OCI-LY1 (cell line): ENCODE measurements at regions not wholly inside any gene's neighbourhood (a gene's known extent, or its start where the extent isn't known, plus 50 kb on each side); places are given as distances from the start of the nearest gene placed in this dataset.

Source experiments
- H2AFZ ChIP-seq: fragments of 200-600 bp; sonication (generic), shearing (Covaris generic); 2 replicates; pipeline ENCODE4 v1.6.0; 2014; ENCODE audit warnings: antibody characterized with exemption, mild to moderate bottlenecking, low read length
- H3F3A ChIP-seq: fragments of 200-600 bp; sonication (generic), shearing (Covaris generic); 2 replicates; pipeline ENCODE4 v1.6.0; 2014; ENCODE audit warnings: mild to moderate bottlenecking, antibody characterized with exemption, low read length, moderate library complexity; ENCODE audit not compliant: insufficient read depth
- H3K27ac ChIP-seq: fragments of 200-600 bp; sonication (generic); 2 replicates; pipeline ENCODE4 v1.5.1; 2014; ENCODE audit warnings: low read length, mixed run types, mild to moderate bottlenecking, low read depth; ENCODE audit not compliant: poor library complexity, severe bottlenecking
- H3K27me3 ChIP-seq: fragments of 200-600 bp; sonication (generic); 2 replicates; pipeline ENCODE4 v1.6.0; 2014; ENCODE audit warnings: antibody characterized with exemption, mild to moderate bottlenecking, low read length, moderate library complexity; ENCODE audit not compliant: insufficient read depth
- H3K36me3 ChIP-seq: fragments of 200-600 bp; sonication (generic); 2 replicates; pipeline ENCODE4 v1.6.1; 2014; ENCODE audit warnings: mild to moderate bottlenecking, antibody characterized with exemption, low read length, moderate library complexity, mixed read lengths; ENCODE audit not compliant: insufficient read depth
- H3K4me1 ChIP-seq: fragments of 200-600 bp; sonication (generic); 2 replicates; pipeline ENCODE4 v1.5.1; 2014; ENCODE audit warnings: mild to moderate bottlenecking, low read length, moderate library complexity; ENCODE audit not compliant: insufficient read depth, severe bottlenecking
- H3K4me2 ChIP-seq: fragments of 200-600 bp; sonication (generic), shearing (Covaris generic); 2 replicates; pipeline ENCODE4 v1.6.1; 2014; ENCODE audit warnings: low read length
- H3K4me3 ChIP-seq: fragments of 200-600 bp; sonication (generic); 2 replicates; pipeline ENCODE4 v1.5.1; 2014; ENCODE audit warnings: low read length, low read depth, mild to moderate bottlenecking, mixed read lengths; ENCODE audit not compliant: poor library complexity, severe bottlenecking
- H3K79me2 ChIP-seq: fragments of 200-600 bp; shearing (Covaris generic); 2 replicates; pipeline ENCODE4 v1.6.1; 2016; ENCODE audit warnings: mixed run types, low read length, mixed read lengths; ENCODE audit not compliant: insufficient read depth
- H3K9ac ChIP-seq: fragments of 200-600 bp; sonication (generic), shearing (Covaris generic); 2 replicates; pipeline ENCODE4 v1.6.1; 2014; ENCODE audit warnings: mild to moderate bottlenecking, low read length, mixed read lengths
- H3K9me2 ChIP-seq: fragments of 200-600 bp; sonication (generic), shearing (Covaris generic); 2 replicates; pipeline ENCODE4 v1.6.1; 2014; ENCODE audit warnings: low read depth, mild to moderate bottlenecking, low read length, mixed read lengths
- H3K9me3 ChIP-seq: fragments of 200-600 bp; shearing (Covaris generic); 2 replicates; pipeline ENCODE4 v1.6.1; 2014; ENCODE audit warnings: low read length, mixed read lengths
- H4K20me1 ChIP-seq: fragments of 200-600 bp; sonication (generic), shearing (Covaris generic); 2 replicates; pipeline ENCODE4 v1.6.0; 2016; ENCODE audit warnings: mild to moderate bottlenecking, low read length; ENCODE audit not compliant: insufficient read depth
- EZH2 ChIP-seq: fragments of 200-600 bp; sonication (generic), shearing (Covaris generic); IDR thresholded peaks from 2 replicates; pipeline ENCODE4 v1.8.0; 2017; ENCODE audit warnings: borderline replicate concordance, mixed run types, mild to moderate bottlenecking, antibody characterized with exemption, low read length, moderate library complexity, mixed read lengths
- TF ChIP-seq, protein P1 (sequence below): fragments of 200-600 bp; sonication (generic), shearing (Covaris generic); IDR thresholded peaks from 2 replicates; pipeline ENCODE4 v1.5.1; 2017; ENCODE audit warnings: mild to moderate bottlenecking, antibody characterized with exemption, low read length, moderate library complexity, mixed read lengths

DNA sequence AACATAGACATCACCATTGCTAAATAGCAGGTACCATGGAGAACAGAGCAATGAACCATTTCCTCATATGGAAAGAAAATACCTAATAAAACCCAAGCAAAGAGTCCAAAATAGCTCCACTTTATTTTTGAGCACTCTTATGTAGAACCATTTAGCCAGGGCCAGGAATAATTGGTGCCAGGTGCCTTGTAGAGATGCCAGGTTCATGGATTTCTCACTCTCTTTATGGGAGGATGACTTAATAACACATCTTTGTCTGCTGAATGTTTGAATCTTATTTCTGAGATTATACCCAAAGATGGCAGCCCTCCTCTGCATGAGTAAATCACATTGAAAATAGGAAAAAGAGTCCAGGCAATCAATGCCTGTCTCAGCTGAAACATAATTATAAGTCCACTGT lies 212.3 kb upstream of the SFRP2 start:
- no peak overlapping the region for H3K27ac ChIP-seq
- no peaks in the 10 kb centered on the region for H3K9me3 ChIP-seq
- TF ChIP-seq, protein P1, sequence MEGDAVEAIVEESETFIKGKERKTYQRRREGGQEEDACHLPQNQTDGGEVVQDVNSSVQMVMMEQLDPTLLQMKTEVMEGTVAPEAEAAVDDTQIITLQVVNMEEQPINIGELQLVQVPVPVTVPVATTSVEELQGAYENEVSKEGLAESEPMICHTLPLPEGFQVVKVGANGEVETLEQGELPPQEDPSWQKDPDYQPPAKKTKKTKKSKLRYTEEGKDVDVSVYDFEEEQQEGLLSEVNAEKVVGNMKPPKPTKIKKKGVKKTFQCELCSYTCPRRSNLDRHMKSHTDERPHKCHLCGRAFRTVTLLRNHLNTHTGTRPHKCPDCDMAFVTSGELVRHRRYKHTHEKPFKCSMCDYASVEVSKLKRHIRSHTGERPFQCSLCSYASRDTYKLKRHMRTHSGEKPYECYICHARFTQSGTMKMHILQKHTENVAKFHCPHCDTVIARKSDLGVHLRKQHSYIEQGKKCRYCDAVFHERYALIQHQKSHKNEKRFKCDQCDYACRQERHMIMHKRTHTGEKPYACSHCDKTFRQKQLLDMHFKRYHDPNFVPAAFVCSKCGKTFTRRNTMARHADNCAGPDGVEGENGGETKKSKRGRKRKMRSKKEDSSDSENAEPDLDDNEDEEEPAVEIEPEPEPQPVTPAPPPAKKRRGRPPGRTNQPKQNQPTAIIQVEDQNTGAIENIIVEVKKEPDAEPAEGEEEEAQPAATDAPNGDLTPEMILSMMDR, result no peak
- no peak for TF ChIP-seq EZH2
- no peaks in the 10 kb centered on the region for H3K9me2 ChIP-seq
- H3K36me3 ChIP-seq, result no peaks in the 10 kb centered on the region
- H3F3A ChIP-seq, result no peaks in the 10 kb centered on the region
- no peaks in the 10 kb centered on the region for H3K4me1 ChIP-seq
- H3K27me3 ChIP-seq, result no peaks in the 10 kb centered on the region
- no peak overlapping the region for H3K4me3 ChIP-seq
- no peaks in the 10 kb centered on the region for H4K20me1 ChIP-seq
- H3K79me2 ChIP-seq, result no peaks in the 10 kb centered on the region
- H2AFZ ChIP-seq, result no peak overlapping the region
- no peak overlapping the region for H3K9ac ChIP-seq
- H3K4me2 ChIP-seq, result no peak overlapping the region

DNA sequence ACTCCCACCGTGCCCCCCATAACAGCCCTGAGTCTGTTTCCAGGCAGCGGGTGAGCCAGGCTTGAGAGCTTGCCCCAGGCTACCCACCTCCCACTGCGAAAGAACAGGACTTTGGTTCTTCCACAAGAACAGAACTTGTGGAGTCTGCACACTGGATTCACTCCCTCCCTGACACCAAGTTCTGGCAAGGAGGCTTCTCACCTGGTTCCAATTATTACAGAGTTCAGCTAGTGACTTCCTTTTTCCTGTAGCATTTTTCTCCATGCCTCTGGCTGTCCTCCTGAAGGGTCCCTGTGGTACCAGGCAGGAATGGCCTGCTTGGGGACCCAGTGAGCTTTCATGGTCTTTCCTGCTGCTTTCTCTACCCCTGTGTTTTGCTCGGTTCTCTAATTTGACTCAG lies 208.6 kb upstream of the SFRP2 start:
- Histone ChIP-seq H3K4me2 (no peak overlapping the region), H3K9ac (no peak overlapping the region), H3K79me2 (no peaks in the 10 kb centered on the region), H4K20me1 (no peaks in the 10 kb centered on the region), H3K9me2 (no peaks in the 10 kb centered on the region), H3K9me3 (no peaks in the 10 kb centered on the region), H3K27ac (no peak overlapping the region), H2AFZ (no peak overlapping the region), H3F3A (no peaks in the 10 kb centered on the region), H3K36me3 (no peaks in the 10 kb centered on the region), H3K4me3 (no peak overlapping the region), H3K4me1 (no peaks in the 10 kb centered on the region), H3K27me3 (no peaks in the 10 kb centered on the region)
- TF ChIP-seq EZH2, result no peak
- TF ChIP-seq, protein P1, result no peak

DNA sequence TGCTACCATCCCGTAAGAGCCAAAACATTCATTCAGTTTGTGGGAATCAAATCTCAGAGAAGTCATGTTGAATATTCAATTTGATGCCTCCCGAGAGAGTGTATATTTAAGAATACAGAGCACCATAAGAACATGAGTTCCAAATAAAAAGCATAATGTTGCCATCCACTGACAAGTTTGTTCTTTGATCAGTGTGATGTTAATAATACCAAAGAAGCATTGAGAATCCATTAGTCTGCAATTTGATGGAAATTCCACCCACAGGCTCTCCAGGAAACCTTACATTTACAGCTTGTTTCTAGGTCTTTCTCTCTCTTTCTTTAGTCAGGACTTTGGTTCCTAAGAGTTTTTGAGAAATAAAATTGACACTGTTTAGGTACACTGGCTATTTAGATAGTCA lies 200.6 kb upstream of the SFRP2 start:
- Histone ChIP-seq H3K4me1 (no peaks in the 10 kb centered on the region), H3K27ac (no peak overlapping the region), H3K9ac (no peak overlapping the region), H3K79me2 (no peaks in the 10 kb centered on the region), H3K27me3 (no peaks in the 10 kb centered on the region), H2AFZ (no peak overlapping the region), H4K20me1 (no peaks in the 10 kb centered on the region), H3K36me3 (no peaks in the 10 kb centered on the region), H3K4me2 (no peak overlapping the region), H3K4me3 (no peak overlapping the region), H3K9me2 (no peaks in the 10 kb centered on the region), H3F3A (no peaks in the 10 kb centered on the region), H3K9me3 (no peaks in the 10 kb centered on the region)
- TF ChIP-seq, protein P1, result no peak
- TF ChIP-seq EZH2, result no peak
